ENCODE measurements at regions not wholly inside any gene's neighbourhood (a gene's known extent, or its start where the extent isn't known, plus 50 kb on each side); places are given as distances from the start of the nearest gene placed in this dataset.
"Not testable (repeated sequence)": the region's sequence is repeated elsewhere in the genome, so short reads cannot be mapped to it uniquely, and the experiment has no call there.

- no peak for DNase-seq (ENCODE audit: low spot score)
These were observed 362.1 kb downstream of the GALC start for GRCh38 chr14:87630846-87631245.

- no peak for DNase-seq (ENCODE audit: low spot score)
These were observed 363.2 kb downstream of the GALC start for GRCh38 chr14:87629788-87630187.

GRCh38 chr14:87628780-87629179, 364.2 kb downstream of the GALC start:
- DNase-seq (ENCODE audit: low spot score): no peak

- peak; percentile 61 for DNase-seq (ENCODE audit: low spot score)
These were observed 364.9 kb downstream of the GALC start for GRCh38 chr14:87628129-87628528.

- no peak for DNase-seq (ENCODE audit: low spot score)
These were observed 366.7 kb downstream of the GALC start for GRCh38 chr14:87626266-87626665.

- no peak for DNase-seq (ENCODE audit: low spot score)
These were observed 369.4 kb downstream of the GALC start for GRCh38 chr14:87623616-87624015.

- no peak for DNase-seq (ENCODE audit: low spot score)
These were observed 375.9 kb downstream of the GALC start for GRCh38 chr14:87617079-87617478.

- DNase-seq (ENCODE audit: low spot score): peak; percentile 77
These were observed 376.9 kb downstream of the GALC start for GRCh38 chr14:87615822-87616679.

- DNase-seq (ENCODE audit: low spot score): no peak
These were observed 377.9 kb downstream of the GALC start for GRCh38 chr14:87615047-87615446.

- no peak for DNase-seq (ENCODE audit: low spot score)
These were observed 379.1 kb downstream of the GALC start for GRCh38 chr14:87613881-87614280.

GRCh38 chr14:87607056-87607455, 385.9 kb downstream of the GALC start:
- DNase-seq (ENCODE audit: low spot score): not testable (repeated sequence)

- DNase-seq (ENCODE audit: low spot score): no peak
These were observed 391.9 kb downstream of the GALC start for GRCh38 chr14:87601036-87601435.

GRCh38 chr14:87600240-87600639, 392.7 kb downstream of the GALC start:
- peak; percentile 14 for DNase-seq (ENCODE audit: low spot score)

- no peak for DNase-seq (ENCODE audit: low spot score)
These were observed 411.7 kb downstream of the GALC start for GRCh38 chr14:87581298-87581697.

GRCh38 chr14:87579036-87579435, 413.9 kb downstream of the GALC start:
- DNase-seq (ENCODE audit: low spot score): no peak

GRCh38 chr14:87575378-87575777, 417.6 kb downstream of the GALC start:
- no peak for DNase-seq (ENCODE audit: low spot score)

- DNase-seq (ENCODE audit: low spot score): no peak
These were observed 419.4 kb downstream of the GALC start for GRCh38 chr14:87573591-87573990.

GRCh38 chr14:87567618-87568295, 425.2 kb downstream of the GALC start:
- no peak for DNase-seq (ENCODE audit: low spot score)

- DNase-seq (ENCODE audit: low spot score): peak; percentile 9
These were observed 426.0 kb downstream of the GALC start for GRCh38 chr14:87566991-87567390.

GRCh38 chr14:87547536-87547935, 445.4 kb downstream of the GALC start:
- no peak for DNase-seq (ENCODE audit: low spot score)

- no peak for DNase-seq (ENCODE audit: low spot score)
These were observed 450.7 kb downstream of the GALC start for GRCh38 chr14:87542288-87542687.

GRCh38 chr14:87540339-87540738, 452.6 kb downstream of the GALC start:
- DNase-seq (ENCODE audit: low spot score): no peak

GRCh38 chr14:87529081-87529480, 463.9 kb downstream of the GALC start:
- no peak for DNase-seq (ENCODE audit: low spot score)

Data from AG20443 (cell line).